HG02938 (cell line): ENCODE measurements at regions not wholly inside any gene's neighbourhood (a gene's known extent, or its start where the extent isn't known, plus 50 kb on each side); places are given as distances from the start of the nearest gene placed in this dataset.
"Not testable (repeated sequence)": the region's sequence is repeated elsewhere in the genome, so short reads cannot be mapped to it uniquely, and the experiment has no call there.

Experiments
- ATAC-seq: cut with Tn5 transposase; IDR thresholded peaks from one replicate; pipeline ENCODE4 v1.9.1; 2021; ENCODE audit warnings: mild to moderate bottlenecking, moderate library complexity; ENCODE audit not compliant: unreplicated experiment

DNA sequence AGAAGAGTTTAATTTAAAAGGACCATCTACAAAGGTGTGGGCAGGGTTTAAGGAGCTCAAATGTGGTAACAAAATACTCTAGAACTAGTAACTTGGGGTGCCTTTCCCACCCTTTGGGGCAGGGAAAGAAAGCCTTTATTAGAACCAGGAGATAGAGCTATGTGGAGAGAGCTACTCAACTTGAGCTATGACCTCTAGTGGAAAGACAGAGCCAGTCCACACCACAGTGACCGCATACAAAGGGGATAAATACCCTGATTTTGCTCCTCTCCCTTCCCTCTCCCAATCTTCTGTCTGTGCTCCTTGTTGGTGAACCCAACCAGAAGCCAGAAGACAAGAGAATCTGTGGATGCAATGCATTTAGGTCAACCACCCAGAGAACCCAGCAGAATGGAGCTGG, 54.4 kb upstream of the JAK1 start:
- ATAC-seq, result no peak

DNA sequence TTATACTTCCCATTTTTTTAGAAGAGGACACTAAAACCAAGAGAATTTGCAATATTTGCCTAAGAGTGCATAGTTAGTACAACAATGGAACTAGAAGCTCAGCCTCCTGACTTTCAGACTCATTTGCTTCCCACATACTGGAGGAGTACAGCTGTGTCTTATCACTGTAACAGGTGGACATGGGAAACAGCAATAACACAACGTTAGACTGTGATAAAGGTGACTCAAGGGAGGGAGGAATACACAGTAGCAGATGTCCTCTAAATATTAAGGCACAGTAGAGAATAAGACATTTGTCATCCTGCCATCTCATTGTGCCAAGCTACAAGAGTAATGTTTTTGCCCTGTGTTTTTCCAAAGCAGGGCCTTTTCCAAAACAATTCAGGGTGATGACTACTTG, 55.4 kb upstream of the JAK1 start:
- no peak for ATAC-seq

DNA sequence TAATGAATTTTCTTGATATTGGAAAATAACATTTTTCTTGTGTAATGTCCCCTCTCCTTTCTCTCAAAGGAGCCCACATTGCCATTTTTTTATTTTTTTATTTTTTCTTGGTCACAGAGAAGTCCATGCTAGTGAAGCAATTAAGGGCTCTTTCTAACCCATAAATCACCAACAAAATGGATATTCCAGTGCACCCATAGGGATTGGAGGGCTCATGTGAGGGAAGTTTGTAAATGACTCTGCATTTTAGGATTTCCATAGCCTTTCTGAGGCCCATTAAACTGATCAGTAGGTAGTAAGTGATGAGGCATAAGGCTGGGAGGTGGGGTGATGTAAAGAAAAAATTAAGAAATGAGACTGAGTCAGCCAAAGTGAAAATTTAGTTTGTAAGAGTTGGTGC, 55.9 kb upstream of the JAK1 start:
- no peak for ATAC-seq

DNA sequence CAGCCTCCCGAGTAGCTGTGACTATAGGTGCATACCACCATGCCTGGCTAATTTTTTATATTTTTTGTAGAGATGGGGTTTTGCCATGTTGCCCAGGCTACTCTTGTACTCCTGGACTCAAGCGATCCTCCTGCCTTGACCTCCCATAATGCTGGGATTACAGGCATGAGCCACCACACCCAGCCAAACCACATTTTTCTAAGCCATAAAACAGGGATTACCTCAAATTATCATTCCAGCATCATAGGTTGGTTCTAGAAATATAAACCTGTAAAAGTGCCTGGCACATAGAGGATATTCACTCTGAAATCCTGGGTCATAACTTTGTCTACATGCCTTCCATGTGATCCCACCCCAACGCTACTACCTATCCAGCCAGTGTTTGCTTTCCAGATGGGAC, 59.4 kb upstream of the JAK1 start:
- ATAC-seq, result no peak

DNA sequence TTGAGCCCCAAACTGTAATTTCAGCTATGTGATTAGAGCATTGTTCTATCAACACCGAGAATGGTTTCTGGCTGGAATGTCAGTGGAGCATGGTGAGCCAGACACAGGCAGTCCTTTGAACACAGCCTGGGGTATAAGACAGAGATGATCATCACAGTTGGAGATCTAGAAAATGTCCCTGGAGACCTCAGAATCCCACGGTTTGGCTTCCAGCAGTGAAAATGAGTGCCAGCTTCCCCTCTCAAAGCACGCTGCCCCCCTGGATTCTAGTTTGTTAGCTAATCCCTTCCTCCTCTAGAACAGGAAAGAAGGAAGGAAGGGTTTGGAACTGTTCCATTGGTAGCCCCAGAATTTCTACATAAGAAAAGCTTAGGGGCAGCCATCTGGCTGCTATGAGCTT, 59.9 kb upstream of the JAK1 start:
- ATAC-seq, result no peak

DNA sequence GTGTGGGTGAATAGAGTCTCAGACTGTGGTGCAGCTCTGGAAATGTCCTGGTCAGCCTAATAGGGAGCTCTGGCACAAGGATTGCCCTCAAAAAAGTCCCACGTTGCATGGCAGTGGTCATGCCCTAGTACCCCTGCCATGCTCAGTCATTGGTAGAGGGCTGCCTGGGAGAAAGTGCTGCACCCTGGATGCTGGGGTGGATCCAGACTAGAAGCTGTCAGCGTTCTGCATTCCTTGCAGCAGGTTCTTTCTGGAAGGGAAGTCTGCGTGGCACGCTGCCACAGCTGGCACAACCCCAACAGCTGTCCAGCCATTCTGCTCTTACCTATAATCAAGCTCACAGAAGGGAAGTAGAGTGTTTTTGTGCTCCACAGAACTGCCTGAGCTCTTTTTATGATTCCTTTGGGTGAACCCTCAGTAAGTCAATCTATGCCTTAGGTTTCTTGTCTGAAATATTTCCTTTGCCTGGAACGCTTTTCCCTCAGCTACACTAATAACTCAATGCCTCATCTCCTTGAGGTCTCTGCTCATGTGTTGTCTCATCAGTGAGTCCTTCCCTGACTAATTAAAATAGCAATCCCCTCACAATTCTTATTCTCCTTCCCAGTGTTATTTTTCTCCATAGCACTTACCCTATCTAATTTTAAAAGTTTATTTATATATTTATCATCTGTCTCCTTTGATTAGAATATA, 61.5 kb upstream of the JAK1 start:
- ATAC-seq, result no peak

DNA sequence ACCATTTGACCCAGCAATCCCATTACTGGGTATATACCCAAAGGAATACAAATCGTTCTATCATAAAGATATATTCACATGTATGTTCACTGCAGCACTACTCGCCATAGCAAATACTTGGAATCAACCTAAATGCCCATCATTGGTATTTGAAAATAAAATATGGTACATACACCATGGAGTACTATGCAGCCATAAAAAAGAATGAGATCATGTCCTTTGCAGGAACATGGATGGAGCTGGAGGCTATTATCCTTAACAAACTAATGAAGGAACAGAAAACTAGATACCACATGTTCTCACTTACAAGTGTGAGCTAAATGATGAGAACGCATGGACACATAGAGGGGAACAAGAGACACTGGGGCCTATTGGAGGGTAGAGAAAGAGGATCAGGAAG, 63.1 kb upstream of the JAK1 start:
- not testable (repeated sequence) for ATAC-seq

DNA sequence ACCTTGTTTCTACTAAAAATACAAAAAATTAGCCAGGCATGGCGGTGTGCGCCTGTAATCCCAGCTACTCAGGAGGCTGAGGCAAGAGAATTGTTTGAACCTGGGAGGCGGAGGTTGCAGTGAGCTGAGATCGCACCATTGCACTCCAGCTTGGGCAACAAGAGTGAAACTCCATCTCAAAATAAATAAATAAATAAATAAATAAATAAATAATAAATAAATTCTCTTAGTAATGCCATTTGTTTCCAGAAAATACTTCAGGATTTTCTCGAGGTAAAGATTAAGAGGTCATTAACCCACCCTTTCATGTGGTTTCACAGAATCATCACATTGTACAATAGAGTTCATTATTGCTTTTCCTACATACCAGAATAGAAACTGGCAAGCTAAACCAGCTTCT, 68.5 kb upstream of the JAK1 start:
- not testable (repeated sequence) for ATAC-seq

DNA sequence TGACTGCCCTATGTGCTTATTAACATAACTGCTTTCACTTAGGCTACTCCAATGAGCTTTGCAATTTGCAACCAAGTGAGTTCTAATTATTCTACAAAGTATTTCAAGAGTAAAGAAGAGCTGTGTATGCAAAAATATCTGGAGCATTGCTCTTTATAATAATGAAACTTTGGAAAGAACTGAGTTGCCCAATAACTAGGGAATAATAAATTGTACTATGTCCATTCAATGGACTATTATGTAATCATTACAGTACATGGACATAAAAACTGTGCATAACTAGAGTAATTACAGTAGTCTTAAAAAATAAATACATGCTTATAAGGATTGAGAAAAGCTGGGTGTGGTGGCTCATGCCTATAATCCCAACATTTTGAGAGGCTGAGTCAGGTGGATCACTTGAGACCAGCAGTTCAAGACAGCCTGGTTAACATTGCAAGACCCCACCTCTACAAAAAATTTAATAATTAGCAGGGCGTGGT, 70.3 kb upstream of the JAK1 start:
- ATAC-seq, result no peak

DNA sequence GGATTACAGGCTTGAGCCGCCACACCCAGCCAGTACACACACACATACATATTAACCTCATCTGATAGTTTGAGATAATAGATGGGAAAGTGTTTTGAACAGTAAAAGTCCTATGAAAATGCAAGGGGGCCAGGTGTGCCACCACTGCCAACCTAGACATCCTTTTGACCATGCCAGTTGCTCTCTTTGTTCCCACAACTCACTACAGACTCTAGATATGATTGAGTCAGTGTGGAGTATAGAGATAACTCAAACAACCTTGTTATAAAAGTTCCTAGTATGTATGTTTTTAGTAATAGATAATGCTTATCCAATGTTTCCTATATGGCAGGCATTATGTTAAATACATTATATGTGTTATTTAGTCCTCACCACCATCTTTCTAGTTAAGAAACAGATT, 72.7 kb upstream of the JAK1 start:
- ATAC-seq, result no peak

DNA sequence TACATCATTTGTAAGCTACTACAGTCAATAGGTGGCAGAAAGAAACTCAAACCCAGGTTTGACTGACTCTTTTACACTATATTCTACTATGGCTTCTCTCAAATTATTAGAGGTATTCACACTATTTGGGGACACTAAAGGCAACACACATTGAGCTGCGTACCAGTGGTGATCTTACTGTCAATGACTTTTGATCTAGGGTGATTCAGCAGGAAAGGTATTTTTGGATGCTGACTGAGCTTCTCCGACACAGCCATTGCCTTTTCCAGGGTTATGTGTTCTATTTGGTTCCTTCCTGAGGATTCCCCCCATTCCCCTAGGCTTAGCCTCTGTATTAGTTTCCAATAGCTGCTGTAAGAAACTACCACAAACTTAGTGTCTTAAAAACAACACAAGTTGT, 73.2 kb upstream of the JAK1 start:
- no peak for ATAC-seq

DNA sequence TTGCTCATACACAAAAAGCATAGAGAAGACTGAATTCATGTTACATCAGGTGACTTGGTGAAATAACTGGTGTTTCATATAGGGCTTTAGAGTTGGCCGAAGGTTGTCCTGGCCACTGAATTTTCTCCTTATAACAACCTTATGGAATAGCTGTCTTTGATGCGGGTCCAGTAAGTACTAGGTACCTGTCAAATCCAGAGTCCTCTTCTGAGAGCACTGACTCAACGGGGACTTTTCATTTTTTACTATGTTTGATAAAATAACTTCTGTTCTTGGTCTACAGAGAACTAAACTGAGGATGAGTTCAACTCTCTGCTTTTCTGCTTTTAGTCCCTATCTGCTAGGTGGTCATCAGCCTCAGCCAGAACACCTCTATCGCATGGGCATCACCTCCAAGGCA, 76.1 kb upstream of the JAK1 start:
- no peak for ATAC-seq

DNA sequence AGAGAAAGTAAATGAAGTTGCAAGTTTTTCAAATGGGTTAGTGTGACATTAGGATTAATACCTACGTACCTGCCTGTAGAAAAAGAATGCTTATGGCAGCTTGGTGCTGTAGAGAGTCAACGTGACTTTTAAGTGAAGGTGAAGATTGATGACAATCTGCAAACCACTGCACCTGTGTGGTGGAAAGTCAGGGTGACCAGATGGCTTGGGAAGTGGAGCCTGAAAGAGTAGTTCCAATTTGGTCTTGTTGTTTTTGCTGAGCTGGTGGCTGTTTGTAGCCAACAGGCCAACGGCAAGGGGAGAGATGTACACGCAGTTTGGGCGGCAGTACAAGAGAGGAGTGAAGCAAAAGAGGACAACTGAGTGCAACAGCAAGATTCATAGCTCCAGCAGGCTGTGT, 78.1 kb upstream of the JAK1 start:
- no peak for ATAC-seq

DNA sequence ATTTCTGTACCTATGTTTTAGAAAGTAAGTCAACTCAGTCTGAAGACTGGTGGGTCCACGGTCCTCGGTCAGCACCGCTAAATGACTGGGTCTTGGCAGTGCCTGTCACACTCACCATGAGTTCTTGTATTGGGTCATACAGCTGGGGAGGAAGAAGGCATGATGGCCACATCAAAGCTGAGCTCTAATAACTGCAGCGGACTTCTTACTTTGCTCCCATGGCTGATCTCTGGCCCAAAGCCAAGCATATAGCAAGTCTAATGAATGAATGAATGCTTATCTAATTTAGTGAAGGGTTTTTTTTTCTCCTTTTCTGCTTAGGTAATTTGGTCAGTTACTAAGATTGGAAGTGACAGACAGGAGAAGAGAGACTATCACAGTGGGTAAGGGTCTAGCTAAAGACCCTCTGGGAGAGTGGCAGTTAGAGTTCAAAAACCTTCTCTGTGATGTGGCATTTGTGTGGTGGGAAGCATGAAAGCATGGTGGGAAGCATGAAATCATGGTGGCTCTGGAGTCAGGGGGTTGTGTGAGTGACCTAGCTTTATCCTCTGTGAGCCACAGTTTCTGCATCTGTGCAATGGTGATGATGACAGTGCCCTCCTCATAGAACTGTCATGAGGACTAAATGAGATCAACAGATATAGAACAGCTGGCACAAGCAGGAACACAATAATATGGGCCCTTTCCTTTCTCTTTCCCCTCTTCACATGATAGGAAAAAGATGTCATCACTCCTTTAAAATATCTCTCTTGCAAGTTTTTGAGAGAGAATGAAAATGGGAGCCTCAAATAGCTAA, 78.9 kb upstream of the JAK1 start:
- ATAC-seq, result no peak

DNA sequence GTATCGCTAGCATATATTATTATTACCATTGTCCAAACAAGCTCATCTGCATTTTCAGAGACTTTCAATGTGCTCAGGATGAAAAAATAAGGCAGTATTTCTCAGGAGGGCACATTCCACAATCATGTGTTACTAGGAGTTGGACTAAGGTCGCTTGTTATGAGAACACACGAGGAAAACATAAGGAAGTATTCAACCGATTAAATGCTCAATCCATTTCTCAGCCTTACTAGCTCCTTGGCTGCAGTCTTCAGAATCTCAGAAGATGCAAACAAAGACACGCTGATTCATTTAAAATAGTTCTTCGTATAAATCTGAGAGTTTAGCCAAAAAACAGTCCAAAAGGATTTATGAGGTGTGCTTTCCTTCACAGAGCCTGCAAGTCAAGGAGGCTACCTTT, 82.0 kb upstream of the JAK1 start:
- no peak for ATAC-seq

DNA sequence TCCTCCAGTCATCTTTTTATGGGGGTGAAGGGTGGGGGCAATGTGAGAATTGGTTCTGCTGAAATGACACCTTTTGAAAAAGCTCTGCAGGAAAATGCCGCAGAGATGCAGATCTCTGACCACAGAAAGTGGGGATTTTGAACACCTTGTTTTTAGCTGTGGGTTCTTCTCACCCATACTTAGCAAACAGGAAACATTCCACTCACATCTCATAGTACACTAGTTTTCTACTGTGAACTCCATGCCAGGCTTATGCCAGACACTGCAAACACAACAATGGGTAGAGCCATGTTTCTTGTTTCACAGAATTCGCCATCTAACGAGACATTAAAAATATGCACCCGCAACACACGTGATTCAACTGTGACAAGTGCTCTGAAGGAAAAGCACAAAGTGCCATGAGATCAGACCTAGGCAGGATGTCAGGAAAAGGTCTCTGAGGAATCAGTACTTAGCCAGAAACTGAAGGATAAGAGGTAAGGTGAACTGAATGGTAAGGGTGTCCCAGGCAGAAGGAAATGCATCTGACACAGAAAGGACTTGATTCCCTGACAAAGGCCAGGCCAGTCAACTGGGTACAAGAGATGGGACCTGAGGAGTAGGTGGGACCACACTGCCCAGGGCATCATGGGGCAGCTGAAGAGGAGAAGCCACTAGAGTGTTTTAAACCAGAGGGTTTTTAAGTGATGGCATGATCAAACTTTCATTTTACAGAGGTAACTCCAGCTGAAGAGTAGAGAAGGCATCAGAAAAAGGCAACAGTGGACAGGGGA, 83.8 kb upstream of the JAK1 start:
- ATAC-seq, result no peak

DNA sequence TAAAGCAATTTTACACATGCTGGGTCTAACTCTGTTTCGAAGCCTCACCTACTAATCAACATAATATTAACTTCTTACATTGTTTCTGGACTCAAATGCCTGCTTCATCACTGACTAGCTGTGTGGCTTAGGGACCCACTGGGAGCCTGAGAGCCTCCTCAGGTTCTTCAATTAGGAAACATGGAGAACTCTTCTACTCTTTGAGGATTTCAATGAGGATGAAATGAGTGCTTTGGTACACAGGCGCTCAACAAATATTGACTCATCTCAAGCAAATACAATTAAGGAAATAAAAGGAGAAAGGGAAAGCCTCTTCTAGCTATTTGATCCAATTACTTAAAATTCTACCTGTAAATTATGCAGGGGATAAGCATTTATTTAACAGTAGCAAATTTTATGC, 84.4 kb upstream of the JAK1 start:
- ATAC-seq, result no peak

DNA sequence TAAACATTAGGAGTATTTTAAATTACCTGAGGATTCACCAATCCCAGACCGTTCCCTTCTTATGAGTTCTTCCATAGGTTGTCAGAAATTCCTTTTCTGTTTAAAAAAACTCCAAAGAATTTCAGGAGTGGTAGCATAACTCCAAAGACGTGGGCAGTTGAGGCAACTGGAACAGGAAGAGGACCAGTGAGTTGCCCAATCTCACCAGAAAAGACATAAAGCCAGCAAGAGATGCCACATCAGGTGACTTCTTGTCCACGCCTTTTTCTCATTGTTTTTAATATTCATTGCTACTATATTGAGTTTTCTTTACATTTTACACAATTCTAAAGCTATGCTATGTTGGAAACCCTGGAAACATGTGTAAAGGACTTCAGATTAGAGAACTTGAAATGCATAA, 88.1 kb upstream of the JAK1 start:
- ATAC-seq, result no peak

DNA sequence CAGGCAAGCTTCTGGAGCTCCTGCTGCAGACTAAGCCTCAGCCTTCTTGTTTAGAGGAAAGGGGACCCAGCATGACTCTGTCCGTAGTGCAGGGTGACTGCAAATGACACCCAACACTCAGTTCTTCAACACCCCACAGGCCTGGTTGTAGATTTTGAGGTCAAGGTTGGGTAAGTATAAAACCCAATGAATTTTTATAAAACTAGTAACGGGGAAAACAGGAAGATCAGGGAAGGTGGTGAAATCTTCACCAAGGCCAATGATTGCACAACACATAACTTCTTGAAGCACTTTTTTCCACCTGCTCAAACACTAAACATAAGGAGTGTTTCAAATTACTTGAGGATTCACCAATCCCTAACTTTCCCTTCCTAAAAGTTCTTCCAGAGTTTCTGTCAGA, 89.4 kb upstream of the JAK1 start:
- ATAC-seq, result no peak

DNA sequence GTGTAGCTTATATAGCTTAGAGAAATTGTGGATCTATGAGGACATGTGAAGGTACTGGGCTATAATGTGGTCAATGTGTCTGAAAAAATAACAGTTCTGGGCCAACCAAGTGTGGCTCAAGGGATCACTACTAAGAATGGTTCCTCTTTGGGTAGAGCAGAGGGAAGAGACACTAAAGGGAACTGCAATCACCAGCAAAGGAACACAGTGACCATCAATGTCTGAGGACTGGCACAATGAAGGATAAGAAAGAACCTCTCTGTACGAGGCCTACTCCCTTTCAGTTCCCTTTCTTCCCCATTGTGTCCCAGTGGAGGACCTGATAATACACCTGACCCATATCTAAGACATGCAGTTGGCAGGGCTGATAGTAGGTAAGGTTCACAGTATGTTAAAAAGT, 89.9 kb upstream of the JAK1 start:
- ATAC-seq, result no peak

DNA sequence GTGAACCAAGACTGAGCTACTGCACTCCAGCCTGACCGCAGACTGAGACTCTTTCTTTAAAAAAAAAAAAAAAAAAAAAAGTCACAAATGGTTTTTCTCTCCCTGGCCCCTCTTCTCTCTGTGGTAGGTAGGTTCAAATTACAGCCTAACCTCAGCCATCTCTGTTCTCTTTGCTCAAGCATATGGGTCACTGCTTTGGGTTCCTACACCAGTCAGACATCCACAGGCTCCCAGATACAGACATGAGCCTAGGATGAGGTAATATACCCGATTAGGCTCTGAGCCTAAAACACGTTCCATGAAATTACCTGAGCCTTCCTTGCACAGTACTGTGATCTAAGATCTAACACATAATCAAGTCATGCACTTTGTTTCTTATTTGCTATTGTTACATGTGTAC, 90.5 kb upstream of the JAK1 start:
- no peak for ATAC-seq
